ENCODE measurements at regions not wholly inside any gene's neighbourhood (a gene's known extent, or its start where the extent isn't known, plus 50 kb on each side); places are given as distances from the start of the nearest gene placed in this dataset.
A peak's percentile ranks its signal among the peaks of the same experiment; 100 is the strongest.

DNA sequence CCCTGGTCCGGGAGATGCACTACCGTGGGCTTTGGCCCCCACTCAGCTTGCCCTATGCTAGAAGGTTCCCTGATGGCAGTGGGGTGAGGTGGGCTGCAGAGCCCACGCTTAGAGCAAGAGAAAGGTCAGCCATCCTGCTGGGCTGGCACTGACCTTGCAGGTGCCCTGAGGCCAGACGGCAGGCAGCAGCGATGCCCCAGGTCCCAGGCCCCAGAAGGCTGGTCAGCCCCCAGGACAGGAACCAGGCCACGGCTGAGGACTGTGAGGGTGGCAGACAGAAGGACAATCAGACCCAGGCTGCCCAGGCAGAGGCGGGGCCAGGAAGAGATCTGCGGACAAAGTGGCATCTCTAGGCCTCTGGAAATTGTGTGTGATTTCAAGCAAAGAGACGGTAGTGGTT is 231.7 kb downstream of the CTTN start:
- DNase-seq (ENCODE audit: low read depth): no peak
- H3K4me3 ChIP-seq (ENCODE audit: low read depth, low read length): no peak overlapping the region

DNA sequence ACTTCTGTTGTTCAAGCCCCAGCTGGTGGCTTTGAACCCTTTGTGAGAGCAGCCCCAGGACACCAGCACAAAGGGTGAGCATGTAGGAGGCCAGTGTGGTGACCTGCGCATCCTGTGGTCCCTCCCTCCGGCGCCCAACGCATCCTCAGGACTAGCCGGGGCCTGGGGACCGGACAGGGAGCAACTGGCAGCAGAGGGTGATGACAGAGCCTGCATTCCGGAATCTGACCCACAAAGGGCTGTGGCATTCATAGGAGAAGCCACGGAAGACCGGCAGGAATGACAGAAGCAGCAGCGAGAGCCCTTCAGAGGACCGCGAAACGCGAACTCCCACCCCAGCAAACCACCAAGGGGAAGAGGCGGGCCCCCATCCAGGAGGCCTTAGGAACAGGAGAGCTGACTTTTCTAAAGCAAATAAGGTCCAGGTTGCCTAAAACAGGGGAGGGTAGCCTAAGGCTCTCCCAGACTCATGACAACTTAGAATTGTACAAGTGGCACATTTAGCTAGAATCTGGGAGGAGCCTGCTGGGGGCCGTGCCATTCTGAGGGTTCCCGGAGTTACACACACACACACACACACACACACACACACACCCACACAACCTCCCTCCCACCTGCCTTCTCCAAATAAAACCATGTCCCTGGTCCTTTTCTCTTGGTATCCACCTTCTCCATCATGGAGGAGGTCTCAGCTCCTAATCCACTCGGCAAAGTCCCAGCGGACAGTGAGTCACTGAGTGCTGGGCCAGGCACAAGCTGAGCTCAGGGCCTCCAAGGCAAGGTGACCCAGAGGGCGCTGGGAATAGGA is 232.7 kb downstream of the CTTN start:
- no peak for DNase-seq (ENCODE audit: low read depth)
- no peak overlapping the region for H3K4me3 ChIP-seq (ENCODE audit: low read depth, low read length)

DNA sequence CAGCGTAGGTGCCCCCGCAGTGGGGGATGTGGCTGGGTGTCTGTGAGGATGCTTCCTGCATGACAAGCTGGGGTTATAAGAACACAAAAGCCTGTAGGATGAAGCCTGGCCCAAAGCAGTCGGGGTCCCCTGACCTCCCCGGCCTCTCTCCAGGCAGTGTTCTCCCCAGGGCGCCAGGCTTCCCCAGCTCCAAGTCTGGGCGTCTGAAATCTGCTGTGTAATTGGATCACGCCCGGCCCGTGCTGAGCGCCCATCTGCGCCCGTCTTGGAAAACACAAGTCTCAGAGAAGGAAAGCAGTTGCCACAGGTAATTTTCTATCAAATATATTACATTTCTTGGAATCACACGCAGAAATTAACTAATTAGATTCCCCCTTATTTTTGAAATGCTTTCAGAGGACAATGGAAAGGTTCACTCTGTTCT is 233.3 kb downstream of the CTTN start:
- DNase-seq (ENCODE audit: low read depth): no peak
- H3K4me3 ChIP-seq (ENCODE audit: low read depth, low read length): no peak overlapping the region

DNA sequence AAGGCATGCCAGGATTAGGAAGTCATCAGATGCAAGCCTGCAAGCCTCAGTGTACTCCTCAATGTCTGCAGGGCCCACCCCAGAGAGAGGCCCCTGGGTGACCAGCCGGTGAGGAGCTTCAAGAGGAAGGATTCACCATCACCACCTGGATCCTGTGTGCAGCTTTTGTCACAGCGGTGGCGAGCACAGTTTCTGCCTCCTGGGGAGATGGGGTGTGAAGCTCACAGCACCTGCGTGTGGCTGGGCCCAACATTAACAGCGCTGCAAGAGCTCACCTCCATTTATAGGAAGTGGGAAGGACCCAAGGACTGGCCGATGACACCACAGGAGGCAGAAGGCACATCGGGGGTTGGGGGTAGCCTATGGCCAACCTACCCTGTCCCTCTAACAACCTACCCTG is 235.3 kb downstream of the CTTN start:
- no peak overlapping the region for H3K4me3 ChIP-seq (ENCODE audit: low read depth, low read length)
- DNase-seq (ENCODE audit: low read depth): no peak

DNA sequence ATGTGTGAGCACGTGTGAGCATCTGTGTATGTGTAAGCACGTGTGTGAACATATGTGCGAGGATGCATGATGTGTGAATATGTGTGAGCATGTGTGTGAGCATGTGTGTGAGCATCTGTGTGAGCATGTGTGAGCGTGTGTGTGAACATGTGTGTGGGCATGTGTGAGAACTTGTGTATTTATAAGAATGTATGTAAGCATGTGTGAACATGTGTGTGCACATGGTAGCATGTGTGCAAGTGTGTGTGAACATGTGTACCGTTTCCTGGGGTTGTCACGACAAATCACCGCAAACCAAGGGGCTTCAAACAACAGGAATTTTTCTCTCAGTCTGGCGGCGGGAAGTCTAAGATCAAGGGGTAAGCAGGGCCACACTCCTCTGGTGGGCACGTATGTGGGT is 238.3 kb downstream of the CTTN start:
- H3K4me3 ChIP-seq (ENCODE audit: low read depth, low read length): no peak overlapping the region
- no peak for DNase-seq (ENCODE audit: low read depth)

DNA sequence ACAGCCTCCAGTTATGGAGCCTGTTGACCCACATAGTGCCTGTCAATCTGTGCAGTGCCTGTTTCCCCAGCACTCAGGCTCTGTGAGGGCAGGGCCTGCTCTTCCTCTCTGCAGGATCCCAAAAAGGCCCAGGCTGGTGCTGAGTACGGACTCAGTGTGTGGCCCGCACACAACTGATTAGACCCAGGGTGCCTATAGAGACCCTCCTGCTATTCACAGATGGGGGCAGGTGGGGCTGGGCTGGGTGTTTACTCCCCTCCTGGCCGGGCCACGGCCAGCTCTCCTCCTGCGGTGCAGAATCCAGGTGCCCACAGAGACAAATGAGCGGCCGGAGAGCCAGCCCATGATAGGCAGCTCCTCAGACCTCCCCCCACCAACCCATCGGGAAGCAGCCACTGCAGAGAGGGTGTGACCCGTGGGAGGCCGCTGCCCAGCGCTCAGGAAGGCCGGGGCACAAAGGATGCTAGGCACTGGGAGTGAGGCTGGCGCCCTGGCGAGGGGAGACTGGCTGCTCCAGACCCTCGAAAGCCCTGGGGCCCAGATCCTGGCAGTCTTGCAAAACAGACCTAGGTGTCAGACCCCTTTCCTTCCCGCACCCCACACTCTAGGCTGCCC is 239.0 kb downstream of the CTTN start:
- H3K4me3 ChIP-seq (ENCODE audit: low read depth, low read length): no peak overlapping the region
- DNase-seq (ENCODE audit: low read depth): no peak

DNA sequence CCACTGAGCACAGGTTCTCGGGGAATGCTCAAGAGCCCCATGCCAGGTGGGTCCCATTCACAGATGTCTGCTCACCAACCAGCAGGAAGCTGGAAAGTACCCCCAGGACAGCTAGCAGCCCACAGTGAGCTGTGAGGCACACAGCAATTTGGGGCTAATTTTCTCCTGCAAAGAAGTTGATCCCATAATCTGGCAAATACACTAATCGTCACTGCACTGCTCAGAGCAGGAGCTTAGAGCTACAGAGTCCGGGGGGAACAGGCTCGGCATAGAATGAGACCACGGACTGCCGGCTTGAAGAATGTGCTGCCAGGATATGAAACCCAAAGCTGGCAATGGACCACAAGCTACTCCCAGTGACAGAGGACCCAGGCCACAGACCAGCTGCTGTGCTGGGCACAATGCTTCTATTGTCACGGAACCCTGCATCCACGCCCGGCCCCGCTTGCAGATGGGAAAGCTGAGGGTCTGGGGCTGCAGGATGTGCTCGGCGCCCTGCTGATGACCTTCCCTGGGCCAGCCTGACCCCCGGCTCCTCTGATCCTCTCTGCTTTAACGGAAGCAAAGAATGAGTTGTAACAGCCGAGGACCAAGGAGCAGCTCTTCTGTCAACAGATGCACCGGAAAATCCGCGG is 239.7 kb downstream of the CTTN start:
- H3K4me3 ChIP-seq (ENCODE audit: low read depth, low read length): no peak overlapping the region
- DNase-seq (ENCODE audit: low read depth): no peak

DNA sequence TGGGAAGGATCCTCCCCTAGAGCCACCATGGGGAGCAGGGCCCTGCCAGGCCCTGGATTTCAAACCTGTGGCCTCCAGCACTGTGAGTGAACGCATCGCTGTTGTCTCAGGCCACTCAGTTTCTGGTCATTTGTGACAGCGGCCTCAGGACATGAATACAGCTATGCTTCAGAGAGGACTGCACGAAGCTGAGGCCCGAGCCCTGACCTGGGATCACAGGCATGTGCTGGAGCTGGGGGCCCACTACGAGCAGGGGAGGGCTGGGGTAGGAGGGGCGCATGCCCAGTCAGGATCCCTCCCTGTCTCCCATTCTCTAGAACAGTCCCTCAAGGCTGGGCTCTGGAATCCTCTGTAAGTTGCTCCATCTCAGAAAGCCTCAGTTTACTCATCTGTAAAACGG is 242.1 kb downstream of the CTTN start:
- H3K4me3 ChIP-seq (ENCODE audit: low read depth, low read length): no peak overlapping the region
- no peak for DNase-seq (ENCODE audit: low read depth)

DNA sequence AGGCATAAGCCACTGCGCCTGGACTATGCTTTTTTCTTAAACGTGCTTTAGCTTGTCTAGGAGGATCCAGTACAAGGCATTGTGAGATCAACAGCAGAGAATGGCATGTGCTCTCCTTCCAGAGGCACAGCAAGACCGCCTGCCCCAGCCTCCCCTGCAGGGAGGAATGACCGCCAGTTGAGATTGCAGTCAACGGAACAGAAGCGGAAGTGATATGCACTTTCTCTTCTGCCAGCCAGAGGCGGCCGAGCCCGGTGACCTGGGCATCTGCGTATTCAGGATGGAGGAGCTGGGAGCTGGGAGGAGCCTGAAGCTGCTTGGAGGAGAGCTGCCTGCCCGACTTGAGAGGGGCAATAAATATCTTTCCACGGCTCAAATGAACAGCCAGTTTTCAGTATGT is 243.0 kb downstream of the CTTN start:
- DNase-seq (ENCODE audit: low read depth): no peak
- no peak overlapping the region for H3K4me3 ChIP-seq (ENCODE audit: low read depth, low read length)

DNA sequence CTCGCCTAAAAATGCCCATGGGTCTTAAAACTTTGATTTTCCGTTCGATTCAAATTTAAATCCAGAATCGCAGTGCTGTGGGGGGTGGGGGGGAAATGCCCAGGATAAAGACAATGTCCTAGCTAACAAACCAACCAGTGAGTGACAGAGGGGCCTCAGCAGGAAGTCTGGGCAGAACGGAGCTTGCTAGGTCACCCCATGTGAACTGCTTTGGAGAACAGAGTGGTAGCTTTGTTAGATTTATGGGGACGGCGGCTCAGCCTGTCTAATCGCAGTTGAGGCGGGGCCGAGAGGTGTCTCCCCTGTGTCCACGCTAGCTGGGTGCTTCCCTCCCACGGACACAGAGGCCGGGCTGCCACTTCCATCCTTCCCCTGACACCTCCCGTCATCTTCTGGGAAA is 243.9 kb downstream of the CTTN start:
- H3K4me3 ChIP-seq (ENCODE audit: low read depth, low read length): no peak overlapping the region
- no peak for DNase-seq (ENCODE audit: low read depth)

DNA sequence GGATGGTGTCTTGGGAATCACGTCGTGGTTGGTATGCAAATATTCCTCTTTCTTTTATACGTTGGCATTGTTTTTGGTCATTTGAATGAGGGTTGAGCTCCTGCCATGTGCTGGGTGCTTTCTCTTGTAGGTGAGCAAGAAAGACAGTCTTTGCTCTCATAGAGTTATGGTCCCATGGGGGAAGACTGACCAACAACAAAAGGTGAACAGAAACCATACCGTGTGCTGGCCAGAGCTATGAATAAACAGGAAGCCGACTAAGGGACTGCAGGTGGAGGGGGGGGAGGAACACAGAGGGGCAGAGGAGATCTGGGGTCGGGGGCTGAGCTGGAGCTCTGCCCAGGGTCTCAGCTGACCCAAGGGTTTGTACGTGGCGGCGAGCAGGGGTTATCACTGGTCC is 245.3 kb downstream of the CTTN start:
- no peak overlapping the region for H3K4me3 ChIP-seq (ENCODE audit: low read depth, low read length)
- DNase-seq (ENCODE audit: low read depth): no peak

DNA sequence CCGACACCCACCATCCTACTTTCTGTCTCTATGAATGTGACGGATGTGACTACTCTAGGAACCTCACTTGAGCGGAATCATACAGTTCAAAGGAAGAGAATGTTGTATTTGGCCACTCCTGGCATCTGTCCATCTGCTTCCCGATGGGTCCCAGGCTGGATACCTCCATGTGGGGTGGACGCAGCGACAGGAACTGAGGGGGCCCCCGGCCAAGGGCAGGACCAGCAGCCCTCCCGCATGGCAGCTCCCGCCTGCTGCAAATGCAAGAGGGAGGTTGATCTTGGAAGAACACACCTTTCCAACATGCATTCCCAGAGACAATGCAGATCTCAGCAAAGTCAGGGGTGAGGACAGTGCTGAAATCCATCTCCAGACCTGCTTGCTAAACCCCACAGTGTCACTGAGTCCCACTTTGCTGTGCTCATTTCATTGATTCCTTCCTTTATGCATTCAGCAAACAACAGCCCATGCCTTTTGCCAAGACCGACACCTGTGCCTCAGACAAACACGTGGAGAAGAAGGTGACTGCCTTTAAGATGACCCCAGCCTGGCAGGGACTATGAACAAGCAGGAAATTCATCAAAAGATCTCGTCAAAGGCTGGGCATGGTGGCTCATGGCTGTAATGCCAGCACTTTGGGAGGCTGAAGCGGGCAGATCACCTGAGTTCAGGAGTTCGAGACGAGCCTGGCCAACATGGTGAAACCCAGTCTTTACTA is 246.2 kb downstream of the CTTN start:
- no peak overlapping the region for H3K4me3 ChIP-seq (ENCODE audit: low read depth, low read length)
- no peak for DNase-seq (ENCODE audit: low read depth)

DNA sequence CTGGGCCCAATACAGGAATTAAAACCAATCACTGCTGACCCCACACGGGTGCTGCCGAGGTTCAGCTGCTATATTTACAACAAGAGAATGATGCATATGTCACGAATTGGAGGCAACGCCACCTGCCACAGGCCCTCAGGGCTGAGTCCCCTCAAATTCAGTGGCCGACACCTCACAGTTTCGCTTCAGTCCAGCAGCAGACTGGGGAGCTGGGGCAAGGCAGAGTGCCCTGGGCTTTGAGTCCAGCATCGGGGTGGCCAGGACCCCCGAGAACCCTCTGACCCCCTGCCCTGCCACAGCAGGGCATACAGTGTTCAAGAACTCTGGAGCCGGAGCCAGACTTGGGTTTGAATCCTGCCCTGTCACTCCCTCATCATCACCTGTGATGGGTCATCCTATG is 247.2 kb downstream of the CTTN start:
- H3K4me3 ChIP-seq (ENCODE audit: low read depth, low read length): no peak overlapping the region
- DNase-seq (ENCODE audit: low read depth): no peak

DNA sequence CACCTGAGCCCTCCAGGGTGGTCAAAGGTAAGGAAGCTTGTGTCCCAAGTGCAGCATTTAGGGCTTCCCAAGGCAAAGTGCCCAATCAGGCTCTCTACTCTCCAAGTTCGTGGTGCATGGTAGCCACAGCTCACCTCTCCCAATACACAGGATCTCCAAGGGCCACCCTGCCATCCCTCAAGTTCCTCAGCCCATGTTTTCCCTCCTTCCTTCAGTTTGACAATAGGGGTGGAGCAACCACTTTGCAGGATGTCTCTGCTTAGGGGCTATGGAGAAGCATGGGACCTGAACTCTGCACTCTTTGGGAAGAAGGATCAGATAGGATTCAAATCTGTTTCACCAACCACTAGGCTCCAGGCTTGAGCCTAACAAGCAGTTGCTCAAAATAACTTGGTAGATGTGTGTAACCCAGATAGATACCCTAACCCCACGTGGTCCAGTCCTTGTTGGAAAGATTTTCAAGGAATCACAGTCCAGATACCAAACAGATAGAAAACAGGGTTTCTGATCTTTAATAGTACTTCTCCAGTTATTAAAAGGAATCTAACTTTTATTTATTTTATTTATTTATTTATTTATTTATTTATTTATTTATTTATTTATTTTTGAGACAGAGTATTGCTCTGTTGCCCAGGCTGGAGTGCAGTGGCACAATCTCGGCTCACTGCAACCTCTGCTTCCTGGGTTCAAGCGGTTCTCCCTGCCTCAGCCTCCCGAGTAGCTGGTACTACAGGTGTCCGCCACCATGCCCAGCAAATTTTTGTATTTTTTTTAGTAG is 248.1 kb downstream of the CTTN start:
- H3K4me3 ChIP-seq (ENCODE audit: low read depth, low read length): no peak overlapping the region
- no peak for DNase-seq (ENCODE audit: low read depth)

DNA sequence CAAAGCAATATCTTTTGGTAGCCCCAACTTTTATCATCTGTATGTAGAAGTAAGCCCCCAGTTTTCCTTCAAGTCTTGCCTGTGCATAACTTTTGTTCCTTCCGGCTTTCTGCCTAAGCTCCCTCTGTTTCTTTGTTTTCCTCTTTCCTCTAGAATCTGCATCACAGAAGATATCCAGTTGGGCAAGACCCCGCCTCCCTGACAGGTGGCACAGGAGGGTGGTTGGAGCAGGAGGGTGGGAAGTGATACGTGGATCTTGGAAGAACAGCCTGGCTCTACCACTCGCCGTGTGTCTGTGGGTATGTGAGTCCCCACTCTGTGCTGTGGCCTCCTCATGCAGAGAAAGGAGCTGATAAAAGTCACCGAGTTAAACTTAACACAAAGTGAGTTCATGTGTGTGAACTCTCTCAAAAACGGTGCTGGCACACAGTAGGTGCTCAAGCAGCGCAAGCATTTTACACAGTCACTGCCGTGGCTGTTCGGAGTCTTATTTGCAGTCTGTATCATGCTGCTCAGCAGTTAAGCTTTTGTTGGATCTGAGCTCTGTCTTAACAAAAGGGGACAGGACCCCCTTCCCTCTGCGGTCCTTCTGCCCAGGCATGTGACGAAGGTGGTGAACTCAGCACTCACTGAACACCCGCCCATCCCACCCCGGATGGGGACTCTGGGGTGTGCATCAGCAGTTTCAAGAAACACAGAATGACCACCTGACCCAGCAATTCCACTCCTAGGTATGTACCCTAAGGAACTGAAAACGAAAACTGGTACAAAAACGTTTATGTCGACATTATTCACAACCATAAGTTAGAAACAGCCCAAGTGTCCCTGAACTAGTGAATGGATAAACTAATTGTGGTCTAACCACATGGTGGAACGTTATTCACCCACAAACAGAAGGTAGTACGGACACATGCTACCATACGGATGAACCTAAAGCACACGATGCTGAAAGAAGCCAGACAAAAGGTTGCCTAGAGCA is 249.1 kb downstream of the CTTN start:
- no peak overlapping the region for H3K4me3 ChIP-seq (ENCODE audit: low read depth, low read length)
- no peak for DNase-seq (ENCODE audit: low read depth)

DNA sequence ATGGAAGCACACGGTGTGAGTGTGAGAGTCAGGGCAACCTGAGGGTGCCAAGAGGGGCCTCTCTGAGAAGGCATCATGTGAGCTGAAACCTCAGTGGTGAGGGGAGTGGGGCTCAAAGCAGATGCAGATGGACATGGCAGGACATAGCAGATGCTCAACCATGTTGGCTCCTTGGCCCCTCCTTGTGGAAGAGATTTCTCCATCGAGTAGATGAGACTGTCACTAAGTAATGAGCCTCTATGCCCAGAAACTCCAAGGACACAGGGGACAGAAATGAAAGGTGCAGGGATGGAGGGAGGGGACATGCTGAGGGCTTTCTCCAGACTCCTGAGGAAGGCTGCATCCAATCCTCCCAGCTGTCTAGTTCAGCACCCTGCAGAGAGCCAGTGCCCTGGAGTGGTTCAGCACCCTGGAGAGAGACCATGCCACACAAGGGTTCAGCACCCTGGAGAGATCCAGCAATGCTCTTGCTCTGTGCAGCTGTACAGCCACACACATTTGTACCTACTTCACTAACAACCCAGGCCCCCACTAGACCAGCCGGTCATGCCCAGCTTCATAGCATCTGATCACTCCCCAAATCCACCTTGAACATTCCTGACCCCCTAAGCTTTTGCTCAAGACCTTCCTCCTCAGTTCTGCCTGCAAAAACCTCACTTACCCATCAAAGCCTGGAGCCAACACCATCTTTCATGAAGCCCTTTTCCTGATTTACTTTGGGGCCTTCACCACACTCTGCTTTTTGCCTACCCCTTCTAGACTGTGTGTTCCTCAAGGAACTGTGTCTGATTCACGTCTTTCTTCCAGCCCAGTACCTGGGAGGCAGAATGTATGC is 252.0 kb downstream of the CTTN start:
- peak; percentile 15 for DNase-seq (ENCODE audit: low read depth)
- H3K4me3 ChIP-seq (ENCODE audit: low read depth, low read length): no peak overlapping the region

DNA sequence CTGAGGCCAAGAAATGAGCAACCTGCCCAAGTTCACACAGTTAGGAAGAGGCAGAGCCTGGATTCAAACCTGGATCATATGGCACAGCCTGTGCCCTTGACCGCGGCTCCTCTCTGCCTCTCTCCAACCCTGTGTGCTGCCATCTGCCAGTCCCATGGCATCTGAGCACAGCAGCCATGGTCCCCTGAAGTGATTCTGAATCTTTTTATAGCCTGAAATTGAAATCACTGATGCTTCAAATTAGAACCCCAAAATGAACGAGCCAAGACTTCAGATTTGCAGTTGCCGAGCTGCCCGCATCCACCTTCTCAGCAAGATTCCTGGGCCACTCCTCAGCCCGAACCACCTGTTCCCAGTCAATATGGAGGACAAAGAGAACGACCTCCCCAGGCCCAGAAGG is 252.7 kb downstream of the CTTN start:
- no peak overlapping the region for H3K4me3 ChIP-seq (ENCODE audit: low read depth, low read length)
- DNase-seq (ENCODE audit: low read depth): no peak

DNA sequence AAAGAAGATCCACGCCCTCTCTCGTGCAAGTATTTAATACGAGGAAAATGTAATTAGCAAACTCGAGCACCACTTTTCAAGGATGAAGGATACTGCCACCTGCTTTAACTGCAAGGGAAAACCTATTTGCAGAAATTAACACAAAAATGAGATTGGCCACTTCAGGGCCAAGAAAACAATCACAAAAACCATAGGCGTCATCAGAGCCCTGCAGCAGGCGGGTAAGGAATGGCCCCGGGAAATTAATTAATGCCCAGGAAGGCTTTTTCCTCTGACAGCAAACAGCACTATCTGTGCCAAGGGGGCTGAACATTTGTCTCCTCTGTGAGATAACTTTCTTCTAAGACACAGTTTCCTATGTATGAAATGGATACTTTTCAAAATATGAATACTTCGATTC is 255.7 kb downstream of the CTTN start:
- no peak for DNase-seq (ENCODE audit: low read depth)
- no peak overlapping the region for H3K4me3 ChIP-seq (ENCODE audit: low read depth, low read length)
